Thyroid gland (tissue), 4 donors: ENCODE measurements at regions not wholly inside any gene's neighbourhood (a gene's known extent, or its start where the extent isn't known, plus 50 kb on each side); places are given as distances from the start of the nearest gene placed in this dataset.

Experiments
- CTCF ChIP-seq, 6 experiments: fragments of 200-600 bp in 3 of 6; fragments of 450-650 bp in 3 of 6; sonication (generic) in 3 of 6; IDR thresholded peaks; one replicate each; pipeline ENCODE4 v1.5.1; 2016 to 2019; ENCODE audit warnings: antibody characterized with exemption in 6 of 6, mild to moderate bottlenecking in 2 of 6, inconsistent platforms in 1 of 6, moderate library complexity in 1 of 6
- POLR2A ChIP-seq, 2 donors: fragments of 450-650 bp; IDR thresholded peaks; one replicate each; pipeline ENCODE4 v1.6.1; 2017; ENCODE audit warnings: antibody characterized with exemption in 2 of 2, mild to moderate bottlenecking in 2 of 2, moderate library complexity in 1 of 2

- no peak for TF ChIP-seq CTCF (IDR thresholded peaks at IDR 0.05)
- no peak for TF ChIP-seq POLR2A (IDR thresholded peaks at IDR 0.05)
Observed at GRCh38 chr11:130602641-130603334, 154.3 kb downstream of the ADAMTS15 start.
